GM08714 (cell line): ENCODE measurements at regions not wholly inside any gene's neighbourhood (a gene's known extent, or its start where the extent isn't known, plus 50 kb on each side); places are given as distances from the start of the nearest gene placed in this dataset.

Experiments
- H3K4me3 ChIP-seq: fragments of 200-500 bp; sonication (Bioruptor generic); 2 replicates; pipeline ENCODE4 v1.5.1; 2014; ENCODE audit warnings: mild to moderate bottlenecking, low read length, inconsistent platforms
- ZNF274 ChIP-seq: IDR thresholded peaks from 2 replicates; pipeline ENCODE4 v1.6.1; 2012; ENCODE audit warnings: mild to moderate bottlenecking, low read depth, low read length

DNA sequence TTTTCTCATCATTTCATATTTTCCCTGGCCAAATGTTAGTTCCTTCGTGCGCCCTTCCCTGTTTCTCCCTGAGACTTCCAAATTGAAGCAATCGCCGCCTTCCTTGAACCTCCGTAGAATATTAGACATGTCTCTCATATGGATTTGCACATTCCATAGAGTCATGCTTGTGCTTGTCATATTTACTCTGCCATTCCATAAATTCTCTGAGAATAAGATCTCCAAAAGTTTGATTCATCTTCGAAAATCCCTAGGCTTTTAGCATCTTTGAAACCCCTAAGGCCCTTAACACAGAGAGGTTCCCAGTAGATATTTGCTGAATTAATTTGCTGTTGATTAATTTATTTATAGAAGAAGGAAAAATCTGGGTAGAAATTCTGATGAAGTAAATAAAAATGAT, 202.2 kb upstream of the PIK3C3 start:
- H3K4me3 ChIP-seq: no peak overlapping the region
- TF ChIP-seq ZNF274: no peak

DNA sequence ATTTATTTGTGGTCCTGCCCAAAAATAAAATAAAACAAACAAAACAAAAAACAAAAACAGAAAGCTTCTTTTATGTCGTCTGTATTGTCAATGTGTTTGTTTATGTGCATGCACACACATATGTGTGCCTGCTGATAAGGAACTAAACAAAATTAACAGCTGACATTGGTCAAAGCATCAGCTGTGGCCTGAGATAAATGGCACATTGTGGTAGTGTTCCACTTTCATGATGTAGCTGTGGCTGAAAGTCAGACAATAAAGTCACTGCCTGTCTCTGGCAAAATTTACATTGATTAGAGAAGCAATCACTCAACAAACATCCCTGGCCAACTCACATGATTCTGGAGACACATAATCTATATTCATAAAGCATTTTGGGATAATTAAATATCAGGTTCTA, 203.4 kb upstream of the PIK3C3 start:
- H3K4me3 ChIP-seq: no peak overlapping the region
- no peak for TF ChIP-seq ZNF274

DNA sequence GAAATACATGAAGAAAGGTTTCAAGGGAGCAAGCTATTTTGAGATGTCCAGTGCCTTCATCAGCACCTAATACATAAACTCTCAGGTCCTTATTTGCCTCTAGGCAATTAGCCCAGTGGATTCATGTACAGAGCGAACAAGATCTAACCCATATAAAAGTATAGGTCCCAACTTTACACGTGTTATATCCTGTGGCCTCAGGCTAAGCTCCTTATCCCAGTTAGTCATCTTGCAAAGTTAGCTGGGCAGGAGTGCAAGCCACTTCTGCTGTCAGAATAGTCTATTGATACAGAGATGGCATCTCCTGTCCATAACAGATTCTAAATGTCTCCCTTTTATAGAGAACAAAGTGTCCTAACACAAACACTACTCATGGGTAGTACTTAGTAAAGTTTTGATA, 203.9 kb upstream of the PIK3C3 start:
- TF ChIP-seq ZNF274: no peak
- no peak overlapping the region for H3K4me3 ChIP-seq

DNA sequence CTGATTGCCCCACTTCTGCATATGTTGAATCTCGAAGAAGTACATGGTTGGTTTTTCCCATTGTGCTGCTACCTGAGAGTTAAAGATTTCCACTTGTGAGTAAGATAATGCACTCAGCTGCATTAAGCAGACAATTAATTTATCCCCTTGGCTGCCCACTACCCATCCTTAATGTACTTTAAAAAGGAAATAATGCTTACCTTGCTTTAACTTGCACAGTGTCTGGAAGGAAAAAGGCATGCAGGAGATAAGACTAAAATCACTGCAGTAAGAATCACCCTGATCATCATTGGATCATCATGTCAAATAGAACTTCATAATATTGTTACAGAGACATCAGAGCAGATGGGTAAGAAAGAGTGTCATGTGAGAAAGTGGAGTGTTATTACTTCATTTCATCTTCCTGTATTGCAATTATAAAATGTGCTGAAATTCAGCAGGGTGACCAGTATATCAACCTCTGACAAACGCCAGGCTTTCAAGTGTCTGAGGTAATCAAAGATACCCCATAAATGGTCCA, 207.3 kb upstream of the PIK3C3 start:
- no peak for TF ChIP-seq ZNF274
- no peak overlapping the region for H3K4me3 ChIP-seq

DNA sequence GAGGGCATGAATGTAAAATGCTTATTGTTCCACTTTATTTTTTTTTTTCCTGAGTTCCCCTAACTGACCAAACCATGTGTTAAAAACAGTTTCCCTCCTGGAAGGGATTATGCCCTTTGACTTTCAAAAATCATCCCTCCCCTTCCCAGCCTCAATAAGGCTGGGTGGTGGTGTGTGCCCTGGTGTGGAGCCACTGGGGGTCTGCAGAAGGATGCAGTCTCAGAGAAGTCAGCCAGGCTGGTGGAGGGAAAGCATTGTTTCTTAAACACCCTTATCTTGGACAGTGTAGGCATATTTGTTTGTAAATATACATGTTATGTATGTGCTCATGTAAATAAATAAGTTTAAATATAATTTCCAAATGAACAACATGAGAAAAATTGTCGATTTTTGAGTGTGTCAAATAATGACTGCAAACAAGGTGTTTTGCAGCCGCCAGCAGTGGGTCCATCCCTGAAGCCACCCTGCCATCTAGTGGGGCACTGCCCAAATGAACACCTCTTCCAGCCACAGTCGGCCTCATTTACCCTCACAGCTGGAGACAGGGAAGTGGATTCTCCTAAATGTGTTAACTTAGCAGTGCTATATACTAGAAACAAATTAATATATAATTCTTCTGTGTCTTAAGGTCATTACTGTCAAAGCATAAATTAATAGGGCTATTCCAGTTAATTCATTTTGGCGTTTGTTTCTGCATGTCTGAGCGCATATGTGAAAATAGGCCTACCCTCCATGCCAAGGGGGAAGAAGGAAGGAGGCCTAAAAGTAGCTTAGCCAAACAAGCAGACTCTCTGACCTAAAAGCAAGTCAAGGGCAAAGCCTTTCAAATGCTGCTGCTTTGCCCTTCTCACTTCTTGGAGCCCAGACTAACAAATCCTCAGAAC, 209.6 kb upstream of the PIK3C3 start:
- H3K4me3 ChIP-seq: no peak overlapping the region
- TF ChIP-seq ZNF274: no peak

DNA sequence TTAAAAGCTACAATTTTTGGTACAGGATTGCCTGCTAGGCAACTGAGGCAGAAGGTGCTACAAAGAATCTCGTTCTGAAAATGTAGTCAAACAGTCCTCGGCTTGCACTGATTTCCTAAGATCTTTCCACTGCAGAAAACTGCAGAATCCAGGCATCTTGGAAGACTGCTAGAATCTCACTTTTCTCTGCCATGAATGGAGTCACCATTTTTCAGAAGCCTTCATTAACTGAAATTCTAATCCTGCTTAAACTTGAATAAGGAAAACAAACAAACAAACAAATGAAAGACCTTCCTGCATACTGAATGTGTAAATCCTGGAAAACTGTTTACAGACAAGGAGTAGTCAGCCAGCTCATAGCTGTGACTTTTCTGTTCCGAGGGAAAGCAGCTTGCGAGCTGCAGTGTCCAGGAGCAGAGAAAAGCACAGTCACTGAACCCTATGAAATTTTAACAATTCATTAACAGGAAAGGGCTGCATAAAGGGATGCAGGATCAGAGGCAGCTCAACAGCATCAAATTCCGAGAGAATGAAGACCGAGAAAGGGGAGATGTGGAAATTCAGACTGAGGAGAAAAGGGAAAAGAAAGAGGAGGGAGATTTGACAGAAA, 210.5 kb upstream of the PIK3C3 start:
- no peak overlapping the region for H3K4me3 ChIP-seq
- TF ChIP-seq ZNF274: no peak

DNA sequence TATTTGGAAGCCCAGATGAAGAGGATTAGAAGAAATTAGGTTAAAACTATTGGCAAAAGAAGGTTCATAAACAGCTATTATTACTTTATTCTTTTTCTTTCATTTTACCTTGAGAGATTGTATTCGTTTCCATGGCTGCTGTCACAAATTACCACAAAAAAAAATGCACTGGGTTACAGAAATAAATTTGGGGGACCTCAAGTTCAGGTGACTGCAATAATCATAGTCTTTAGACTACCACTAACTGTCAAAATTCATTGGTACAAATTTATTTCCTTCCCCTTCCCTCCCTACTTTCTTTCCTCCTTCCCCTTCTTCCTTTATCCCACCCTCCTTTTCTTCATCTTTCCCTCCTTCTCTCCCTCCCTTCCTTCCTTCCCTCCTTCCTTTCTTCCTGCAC, 217.8 kb upstream of the PIK3C3 start:
- H3K4me3 ChIP-seq: no peak overlapping the region
- no peak for TF ChIP-seq ZNF274

DNA sequence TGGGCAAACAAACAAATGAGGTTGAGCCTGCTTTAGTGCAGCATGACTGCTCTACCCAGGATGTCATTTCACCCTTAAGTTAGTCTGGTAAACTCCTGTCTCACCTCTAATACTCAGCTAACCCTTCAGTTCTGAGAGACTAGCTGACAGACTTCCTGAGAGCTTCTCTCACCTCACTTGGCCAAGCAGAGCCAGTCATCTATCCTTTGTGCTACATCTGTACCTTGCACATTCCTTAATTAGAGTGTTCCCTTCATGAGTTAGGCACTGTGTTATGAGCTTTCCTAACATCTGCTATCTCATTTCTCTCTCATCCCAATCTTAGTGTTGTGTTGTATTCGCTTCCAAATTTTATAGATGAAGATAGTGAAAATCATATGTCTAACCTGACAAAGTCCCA, 220.1 kb upstream of the PIK3C3 start:
- H3K4me3 ChIP-seq: no peak overlapping the region
- TF ChIP-seq ZNF274: no peak

DNA sequence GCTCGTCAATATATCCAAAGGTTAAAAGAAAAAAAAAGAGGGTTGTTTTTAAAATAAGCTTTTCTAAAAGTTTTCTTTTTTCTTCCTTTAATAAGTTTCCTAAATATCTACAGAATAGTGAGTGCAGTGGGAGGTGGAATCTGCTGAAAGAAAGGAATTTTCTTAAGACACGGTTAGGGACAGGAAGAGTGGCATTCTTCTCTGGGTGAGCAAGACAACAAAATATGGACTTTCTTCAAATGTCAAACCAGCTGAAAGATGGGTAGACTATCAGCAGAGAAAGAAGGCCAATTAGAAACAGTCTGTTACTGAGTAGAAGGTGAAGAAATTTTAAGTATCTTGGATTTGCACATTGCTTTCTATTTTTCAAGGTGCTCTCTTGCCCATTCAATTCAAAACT, 222.7 kb upstream of the PIK3C3 start:
- no peak overlapping the region for H3K4me3 ChIP-seq
- TF ChIP-seq ZNF274: no peak

DNA sequence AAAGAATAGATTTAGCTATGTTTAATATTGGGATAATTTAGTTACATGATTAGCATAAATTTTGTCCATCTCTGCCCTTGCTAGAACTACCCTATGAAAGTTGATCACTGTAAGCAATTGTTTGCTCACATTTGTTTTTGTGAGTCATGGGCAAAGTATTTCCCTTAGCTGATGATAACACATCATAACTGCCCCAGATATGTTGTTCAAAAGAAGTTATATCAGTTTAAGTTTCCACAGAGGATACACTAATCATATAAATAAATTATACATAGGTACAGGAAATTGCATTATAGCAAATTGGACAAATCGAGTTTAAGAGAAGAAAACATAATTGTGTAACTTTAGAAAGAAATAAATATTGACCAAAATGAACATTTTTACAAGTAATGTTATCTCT, 223.2 kb upstream of the PIK3C3 start:
- no peak overlapping the region for H3K4me3 ChIP-seq
- TF ChIP-seq ZNF274: no peak

DNA sequence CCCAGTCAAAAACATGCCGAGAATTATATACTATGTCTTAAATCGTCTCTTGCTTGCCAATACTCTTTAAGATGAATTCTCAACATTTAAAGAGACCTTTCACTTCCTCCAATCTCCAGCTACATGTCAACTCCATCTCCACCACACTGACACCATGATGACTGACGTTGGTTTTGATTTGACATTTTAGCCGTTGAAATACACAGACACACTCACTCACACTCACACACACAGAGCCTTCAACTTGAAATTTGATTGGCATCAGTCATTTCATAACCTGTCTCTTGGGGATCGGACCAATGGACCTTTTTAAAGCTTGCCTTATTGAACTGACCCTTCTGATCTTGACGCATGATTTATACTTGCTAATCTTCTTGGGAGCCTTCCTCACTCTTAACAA, 230.8 kb upstream of the PIK3C3 start:
- no peak overlapping the region for H3K4me3 ChIP-seq
- no peak for TF ChIP-seq ZNF274

DNA sequence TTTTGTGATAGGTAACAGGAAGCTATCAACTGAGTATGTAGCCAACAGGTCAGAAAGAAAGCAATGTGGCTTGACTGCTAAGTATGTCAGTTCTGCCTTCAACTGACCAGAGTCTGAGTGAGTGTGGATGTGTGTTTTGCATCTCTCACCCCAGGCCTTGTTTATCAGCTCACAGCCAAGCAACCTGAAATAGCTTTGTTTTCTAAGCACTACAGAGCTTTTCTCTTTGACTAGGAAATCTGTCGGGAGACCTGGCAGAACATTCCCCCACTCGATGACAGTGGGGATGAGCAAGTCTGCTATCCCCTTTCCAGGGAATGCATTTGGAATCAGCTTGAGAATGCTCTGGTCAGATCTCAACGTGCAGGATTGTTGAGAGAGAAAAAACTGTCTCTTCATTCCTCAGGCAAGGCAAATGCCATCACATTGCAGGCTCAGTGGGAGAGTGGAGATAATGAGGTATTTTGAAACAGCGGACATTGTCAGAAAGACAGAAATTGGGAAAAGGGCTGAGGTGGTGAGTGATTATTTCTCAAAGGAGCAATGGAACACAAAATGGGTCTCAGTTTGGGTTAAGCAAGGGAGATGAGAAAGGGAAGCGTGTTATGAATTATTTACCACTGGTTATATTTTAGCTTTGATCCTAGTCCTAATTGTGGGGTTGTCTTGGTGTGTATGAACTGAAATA, 233.8 kb upstream of the PIK3C3 start:
- TF ChIP-seq ZNF274: no peak
- no peak overlapping the region for H3K4me3 ChIP-seq

DNA sequence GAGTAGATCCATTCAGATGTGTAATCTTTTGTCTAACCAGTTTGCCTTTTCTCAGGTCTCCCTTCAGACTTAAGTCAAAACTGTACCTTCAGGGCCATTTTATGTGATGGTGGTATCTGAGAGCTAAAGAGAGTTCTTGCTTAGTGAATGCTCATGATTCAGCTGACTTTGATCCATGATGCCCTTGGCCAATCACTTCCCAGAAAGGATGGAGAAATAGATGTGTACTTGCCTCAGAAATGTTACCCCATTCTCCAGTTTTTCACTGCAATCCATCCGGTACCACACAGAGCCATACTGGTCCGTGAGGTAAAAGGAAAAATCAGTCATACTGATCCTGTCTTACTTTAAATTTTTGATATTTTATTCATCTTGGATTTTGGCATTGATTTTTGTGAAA, 234.8 kb upstream of the PIK3C3 start:
- no peak overlapping the region for H3K4me3 ChIP-seq
- no peak for TF ChIP-seq ZNF274

DNA sequence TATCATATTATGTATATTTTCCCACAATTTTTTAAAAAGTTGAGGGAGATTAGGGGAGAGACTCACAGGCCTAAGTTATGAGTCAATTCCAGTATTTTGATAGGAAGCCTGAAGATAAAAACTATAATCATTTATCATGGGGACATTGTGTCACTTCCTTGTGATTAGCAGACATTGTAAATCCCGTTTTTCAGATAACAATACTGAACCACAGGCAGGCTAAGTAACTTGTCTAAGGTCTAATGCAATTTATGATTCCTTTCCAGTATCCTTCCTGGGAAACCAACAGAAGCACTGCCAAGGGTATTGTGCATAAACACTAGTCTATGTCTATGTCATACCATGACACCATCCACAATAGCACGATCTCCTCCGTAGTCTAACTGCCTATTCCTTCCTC, 235.2 kb upstream of the PIK3C3 start:
- TF ChIP-seq ZNF274: no peak

DNA sequence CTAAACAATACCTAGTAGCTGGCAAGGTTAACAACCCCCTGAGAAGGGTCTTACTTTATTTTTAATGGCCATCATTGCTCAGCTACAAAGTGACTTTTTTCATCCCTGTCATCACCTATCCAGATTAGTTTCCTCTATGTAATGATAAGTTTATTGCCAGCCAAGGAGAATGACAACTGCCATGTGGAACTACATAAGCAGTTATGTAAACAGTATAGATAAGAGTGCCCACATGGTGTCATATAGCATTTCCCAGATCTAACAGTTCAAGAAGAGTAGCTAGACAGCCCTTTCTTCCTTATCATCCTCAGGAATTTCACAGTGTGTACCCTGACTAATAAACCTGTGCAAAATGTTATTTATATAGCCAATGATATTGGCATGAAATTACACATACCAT, 240.2 kb upstream of the PIK3C3 start:
- no peak overlapping the region for H3K4me3 ChIP-seq
- TF ChIP-seq ZNF274: no peak

More for the DNA sequence above, 235.2 kb upstream of the PIK3C3 start:
- H3K4me3 ChIP-seq: no peak overlapping the region
